ENCODE measurements at regions not wholly inside any gene's neighbourhood (a gene's known extent, or its start where the extent isn't known, plus 50 kb on each side); places are given as distances from the start of the nearest gene placed in this dataset.
A peak's percentile ranks its signal among the peaks of the same experiment; 100 is the strongest.

DNA sequence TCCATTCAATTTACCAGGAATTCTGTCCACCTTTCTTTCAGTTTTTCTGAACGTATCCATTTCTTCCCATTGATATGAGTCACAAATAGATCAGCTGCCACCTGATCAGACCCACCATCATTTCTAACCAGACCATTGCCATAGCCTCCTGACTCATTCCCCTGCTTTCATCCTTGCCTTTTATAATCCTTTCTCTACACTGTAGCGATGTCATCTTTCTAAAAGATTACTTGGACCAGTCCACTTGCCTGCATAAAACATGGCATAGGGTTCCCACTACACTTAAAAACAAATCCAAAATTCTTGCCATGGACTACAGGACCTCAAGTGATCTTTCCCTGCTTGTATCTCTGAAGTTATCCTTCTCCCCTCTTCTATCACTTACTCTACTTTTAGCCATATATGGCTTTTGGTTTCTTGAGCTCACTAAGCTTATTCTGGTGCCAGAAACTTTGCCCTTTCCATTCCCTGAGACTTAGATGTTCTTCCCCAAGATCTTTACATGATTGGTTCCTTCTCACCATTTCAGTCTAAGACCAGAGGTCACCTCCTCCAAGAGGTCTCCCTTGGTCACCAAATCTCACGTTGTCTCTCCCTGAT is 149.5 kb upstream of the KRR1 start (continued):
- TF ChIP-seq, protein P1, sequence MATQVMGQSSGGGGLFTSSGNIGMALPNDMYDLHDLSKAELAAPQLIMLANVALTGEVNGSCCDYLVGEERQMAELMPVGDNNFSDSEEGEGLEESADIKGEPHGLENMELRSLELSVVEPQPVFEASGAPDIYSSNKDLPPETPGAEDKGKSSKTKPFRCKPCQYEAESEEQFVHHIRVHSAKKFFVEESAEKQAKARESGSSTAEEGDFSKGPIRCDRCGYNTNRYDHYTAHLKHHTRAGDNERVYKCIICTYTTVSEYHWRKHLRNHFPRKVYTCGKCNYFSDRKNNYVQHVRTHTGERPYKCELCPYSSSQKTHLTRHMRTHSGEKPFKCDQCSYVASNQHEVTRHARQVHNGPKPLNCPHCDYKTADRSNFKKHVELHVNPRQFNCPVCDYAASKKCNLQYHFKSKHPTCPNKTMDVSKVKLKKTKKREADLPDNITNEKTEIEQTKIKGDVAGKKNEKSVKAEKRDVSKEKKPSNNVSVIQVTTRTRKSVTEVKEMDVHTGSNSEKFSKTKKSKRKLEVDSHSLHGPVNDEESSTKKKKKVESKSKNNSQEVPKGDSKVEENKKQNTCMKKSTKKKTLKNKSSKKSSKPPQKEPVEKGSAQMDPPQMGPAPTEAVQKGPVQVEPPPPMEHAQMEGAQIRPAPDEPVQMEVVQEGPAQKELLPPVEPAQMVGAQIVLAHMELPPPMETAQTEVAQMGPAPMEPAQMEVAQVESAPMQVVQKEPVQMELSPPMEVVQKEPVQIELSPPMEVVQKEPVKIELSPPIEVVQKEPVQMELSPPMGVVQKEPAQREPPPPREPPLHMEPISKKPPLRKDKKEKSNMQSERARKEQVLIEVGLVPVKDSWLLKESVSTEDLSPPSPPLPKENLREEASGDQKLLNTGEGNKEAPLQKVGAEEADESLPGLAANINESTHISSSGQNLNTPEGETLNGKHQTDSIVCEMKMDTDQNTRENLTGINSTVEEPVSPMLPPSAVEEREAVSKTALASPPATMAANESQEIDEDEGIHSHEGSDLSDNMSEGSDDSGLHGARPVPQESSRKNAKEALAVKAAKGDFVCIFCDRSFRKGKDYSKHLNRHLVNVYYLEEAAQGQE (IDR thresholded peaks at IDR 0.05; ENCODE audit: low read depth, low read length) = no peak
- no peak for TF ChIP-seq TAF1 (IDR thresholded peaks at IDR 0.05; ENCODE audit: borderline replicate concordance, low read depth, low read length)
- no peak for TF ChIP-seq NRF1 (IDR thresholded peaks at IDR 0.05; ENCODE audit: low read depth, low read length)
- TF ChIP-seq, protein P2, sequence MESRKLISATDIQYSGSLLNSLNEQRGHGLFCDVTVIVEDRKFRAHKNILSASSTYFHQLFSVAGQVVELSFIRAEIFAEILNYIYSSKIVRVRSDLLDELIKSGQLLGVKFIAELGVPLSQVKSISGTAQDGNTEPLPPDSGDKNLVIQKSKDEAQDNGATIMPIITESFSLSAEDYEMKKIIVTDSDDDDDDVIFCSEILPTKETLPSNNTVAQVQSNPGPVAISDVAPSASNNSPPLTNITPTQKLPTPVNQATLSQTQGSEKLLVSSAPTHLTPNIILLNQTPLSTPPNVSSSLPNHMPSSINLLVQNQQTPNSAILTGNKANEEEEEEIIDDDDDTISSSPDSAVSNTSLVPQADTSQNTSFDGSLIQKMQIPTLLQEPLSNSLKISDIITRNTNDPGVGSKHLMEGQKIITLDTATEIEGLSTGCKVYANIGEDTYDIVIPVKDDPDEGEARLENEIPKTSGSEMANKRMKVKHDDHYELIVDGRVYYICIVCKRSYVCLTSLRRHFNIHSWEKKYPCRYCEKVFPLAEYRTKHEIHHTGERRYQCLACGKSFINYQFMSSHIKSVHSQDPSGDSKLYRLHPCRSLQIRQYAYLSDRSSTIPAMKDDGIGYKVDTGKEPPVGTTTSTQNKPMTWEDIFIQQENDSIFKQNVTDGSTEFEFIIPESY (IDR thresholded peaks at IDR 0.05; ENCODE audit: borderline replicate concordance, low read depth) = no peak
- no peak for TF ChIP-seq SIN3A (IDR thresholded peaks at IDR 0.05; ENCODE audit: borderline replicate concordance, low read depth, low read length)
- TF ChIP-seq, protein P3, sequence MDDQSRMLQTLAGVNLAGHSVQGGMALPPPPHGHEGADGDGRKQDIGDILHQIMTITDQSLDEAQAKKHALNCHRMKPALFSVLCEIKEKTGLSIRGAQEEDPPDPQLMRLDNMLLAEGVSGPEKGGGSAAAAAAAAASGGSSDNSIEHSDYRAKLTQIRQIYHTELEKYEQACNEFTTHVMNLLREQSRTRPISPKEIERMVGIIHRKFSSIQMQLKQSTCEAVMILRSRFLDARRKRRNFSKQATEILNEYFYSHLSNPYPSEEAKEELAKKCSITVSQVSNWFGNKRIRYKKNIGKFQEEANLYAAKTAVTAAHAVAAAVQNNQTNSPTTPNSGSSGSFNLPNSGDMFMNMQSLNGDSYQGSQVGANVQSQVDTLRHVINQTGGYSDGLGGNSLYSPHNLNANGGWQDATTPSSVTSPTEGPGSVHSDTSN (IDR thresholded peaks at IDR 0.05) = peak; percentile 73
- peak; percentile 91 for TF ChIP-seq FOSL2 (IDR thresholded peaks at IDR 0.05; ENCODE audit: borderline replicate concordance, low read depth)
- TF ChIP-seq, protein P4, sequence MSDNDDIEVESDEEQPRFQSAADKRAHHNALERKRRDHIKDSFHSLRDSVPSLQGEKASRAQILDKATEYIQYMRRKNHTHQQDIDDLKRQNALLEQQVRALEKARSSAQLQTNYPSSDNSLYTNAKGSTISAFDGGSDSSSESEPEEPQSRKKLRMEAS (IDR thresholded peaks at IDR 0.05; ENCODE audit: low read depth) = 0 out of 2 replicates have a peak, but pooled peaks have one; percentile 45
- no peak for TF ChIP-seq EZH2phosphoT487 (IDR thresholded peaks at IDR 0.05; ENCODE audit: borderline replicate concordance, low read depth)
- TF ChIP-seq CHD2 (IDR thresholded peaks at IDR 0.05; ENCODE audit: low read length, partially characterized antibody) = no peak

DNA sequence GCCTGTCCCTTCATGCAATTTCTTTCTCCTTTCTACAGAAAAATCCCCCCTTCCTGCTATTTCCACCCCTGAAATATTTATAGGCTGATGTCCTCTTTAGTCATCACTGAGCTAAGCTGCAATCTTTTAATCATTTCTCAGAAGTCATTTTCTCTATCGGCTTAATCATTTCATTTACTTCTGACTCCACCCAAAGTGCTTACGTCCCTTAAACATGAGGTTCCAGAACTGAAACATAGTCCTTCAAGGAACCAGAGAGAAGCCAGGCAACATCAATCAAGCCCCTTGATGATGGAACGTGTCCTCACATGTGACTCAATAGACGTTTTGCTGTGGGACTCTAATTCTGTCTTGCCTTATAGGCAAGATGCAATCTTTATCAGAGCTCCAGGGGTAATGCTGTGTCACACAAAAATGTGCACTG is 148.7 kb upstream of the KRR1 start:
- DNase-seq = no peak
- Histone ChIP-seq H3K9me2 (no peaks in the 10 kb centered on the region), H3K36me3 (replicated peaks in 1 of 2; ENCODE audit: control insufficient read depth in 1 of 2, insufficient read depth in 2 of 2, low read length in 1 of 2) (no peaks in the 10 kb centered on the region), H3K4me2 (peak overlapping the region; percentile 64), H3K27me3 (ENCODE audit: insufficient read depth) (no peaks in the 10 kb centered on the region), H3K4me3 (ENCODE audit: low read depth in 2 of 2, low read length in 1 of 2) (peak overlapping the region in 1 of 2 experiments; percentile 16; a peak in 1 of 4 replicates), H4K20me1 (ENCODE audit: insufficient read depth) (no peaks in the 10 kb centered on the region), H2AFZ (ENCODE audit: low read depth) (peak overlapping the region; percentile 32; the same call in 1 of the 2 replicates), H3K9ac (peak overlapping the region; percentile 68), H3K79me2 (ENCODE audit: insufficient read depth) (no peaks in the 10 kb centered on the region), H3F3A (replicated peaks; ENCODE audit: insufficient read depth) (peaks cover 57% of the 10 kb centered on the region), H3K27ac (ENCODE audit: low read depth in 2 of 2, low read length in 1 of 2) (peak overlapping the region; percentile 9 to 98; a peak in 3 of 4 replicates), H3K9me3 (no peaks in the 10 kb centered on the region), H3K4me1 (ENCODE audit: control insufficient read depth in 1 of 2, insufficient read depth in 2 of 2, low read depth in 1 of 2, low read length in 1 of 2) (peaks cover 0 to 53% of the 10 kb centered on the region in 2 experiments; a peak in 3 of 4 replicates)
- CTCF ChIA-PET = no interaction called here
- 16% methylated on average over 4 of the region's 4 CpGs for WGBS (ENCODE audit: low lambda C conversion rate)
- POLR2A ChIA-PET = no interaction called here
- peak in 1 of 2 experiments; percentile 90; a peak in 2 of 4 replicates for TF ChIP-seq EP300 (IDR thresholded peaks at IDR 0.05; ENCODE audit: borderline replicate concordance in 1 of 2, low read depth in 1 of 2, low read length in 1 of 2)
- no peak for TF ChIP-seq RFX5 (IDR thresholded peaks at IDR 0.05; ENCODE audit: low read length)
- TF ChIP-seq TEAD4 (IDR thresholded peaks at IDR 0.05; ENCODE audit: borderline replicate concordance, insufficient read depth) = peak; percentile 79; the same call in 1 of the 2 replicates
- TF ChIP-seq YY1 (IDR thresholded peaks at IDR 0.05; ENCODE audit: low read depth) = no peak
- peak; percentile 47; the same call in 1 of the 2 replicates for TF ChIP-seq MEF2A (IDR thresholded peaks at IDR 0.05; ENCODE audit: borderline replicate concordance, low read depth)
- peak; percentile 52; the same call in 1 of the 2 replicates for TF ChIP-seq RXRA (IDR thresholded peaks at IDR 0.05; ENCODE audit: borderline replicate concordance, low read depth)
- TF ChIP-seq, protein P1 (IDR thresholded peaks at IDR 0.05; ENCODE audit: low read depth, low read length) = no peak
- TF ChIP-seq TCF12 (IDR thresholded peaks at IDR 0.05) = peak; percentile 77
- peak; percentile 78 for TF ChIP-seq JUND (IDR thresholded peaks at IDR 0.05)
- TF ChIP-seq ELF1 (IDR thresholded peaks at IDR 0.05) = no peak
- peak; percentile 81 for TF ChIP-seq FOSL2 (IDR thresholded peaks at IDR 0.05; ENCODE audit: borderline replicate concordance, low read depth)
- no peak for TF ChIP-seq GABPA (IDR thresholded peaks at IDR 0.05; ENCODE audit: low read depth)
- no peak; the same call in 1 of the 2 replicates for TF ChIP-seq POLR2AphosphoS5 (IDR thresholded peaks at IDR 0.05; ENCODE audit: low read depth, low read length)
